HUES6 (cell line): ENCODE measurements at regions not wholly inside any gene's neighbourhood (a gene's known extent, or its start where the extent isn't known, plus 50 kb on each side); places are given as distances from the start of the nearest gene placed in this dataset.
A peak's percentile ranks its signal among the peaks of the same experiment; 100 is the strongest.
"Not testable (repeated sequence)": the region's sequence is repeated elsewhere in the genome, so short reads cannot be mapped to it uniquely, and the experiment has no call there.

Experiments used
- H3K27ac ChIP-seq: 2 replicates; pipeline ENCODE4 v1.7.0; 2013; ENCODE audit warnings: low read depth, mild to moderate bottlenecking, low read length, inconsistent platforms
- H3K27me3 ChIP-seq: 2 replicates; pipeline ENCODE4 v1.6.1; 2013; ENCODE audit warnings: low read length; ENCODE audit not compliant: control insufficient read depth, insufficient read depth
- H3K36me3 ChIP-seq: 2 replicates; pipeline ENCODE4 v1.6.1; 2013; ENCODE audit warnings: low read length; ENCODE audit not compliant: control insufficient read depth, insufficient read depth
- H3K4me1 ChIP-seq: 2 replicates; pipeline ENCODE4 v1.6.1; 2013; ENCODE audit warnings: low read length; ENCODE audit not compliant: control insufficient read depth, insufficient read depth
- H3K4me3 ChIP-seq: 2 replicates; pipeline ENCODE4 v1.5.1; 2013; ENCODE audit warnings: low read depth, low read length
- H3K9ac ChIP-seq: one replicate; pipeline ENCODE4 v1.6.1; 2013; ENCODE audit warnings: mild to moderate bottlenecking, low read length
- H3K9me3 ChIP-seq: 2 replicates; pipeline ENCODE4 v1.6.1; 2013; ENCODE audit warnings: low read depth, low read length; ENCODE audit not compliant: control insufficient read depth, insufficient read depth

DNA sequence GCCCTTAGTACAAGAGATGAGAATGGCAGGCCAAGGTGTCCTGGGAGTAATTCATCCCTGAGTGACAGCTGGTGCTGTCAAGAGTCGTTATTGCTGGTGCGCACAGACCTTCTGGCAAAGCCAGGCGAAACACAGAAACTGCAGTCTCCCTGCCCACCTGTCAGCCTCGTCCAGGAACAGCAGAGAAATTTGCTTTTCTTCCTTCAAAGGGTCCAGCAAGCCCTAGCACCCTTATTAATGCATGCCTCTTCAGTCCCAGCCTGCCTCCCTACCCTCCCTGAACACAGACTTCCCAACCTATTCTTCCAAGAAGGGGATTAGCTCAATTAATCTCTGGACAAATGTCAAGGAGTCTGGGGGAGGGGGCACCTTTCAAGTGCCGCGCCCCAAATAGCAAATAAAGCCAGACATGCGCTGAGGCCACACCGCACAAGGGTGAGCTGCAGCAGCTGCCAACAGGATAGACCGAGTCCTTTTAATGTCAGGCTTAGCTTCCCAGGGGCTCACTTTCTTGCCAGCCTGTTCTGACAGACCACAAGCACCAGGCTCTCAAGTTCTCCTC, 250.7 kb upstream of the RASGEF1B start:
- Histone ChIP-seq H3K27ac (no peak overlapping the region), H3K9me3 (no peaks in the 10 kb centered on the region), H3K4me3 (no peak overlapping the region), H3K36me3 (no peaks in the 10 kb centered on the region), H3K4me1 (peaks cover 7% of the 10 kb centered on the region; the same call in 1 of the 2 replicates), H3K27me3 (no peaks in the 10 kb centered on the region), H3K9ac (no peak overlapping the region)

- H3K27ac ChIP-seq, result no peak overlapping the region
- no peaks in the 10 kb centered on the region for H3K9me3 ChIP-seq
- H3K27me3 ChIP-seq, result no peaks in the 10 kb centered on the region
- H3K4me3 ChIP-seq, result peak overlapping the region; percentile 13; the same call in 1 of the 2 replicates
- no peak overlapping the region for H3K9ac ChIP-seq
- peaks cover 15% of the 10 kb centered on the region for H3K4me1 ChIP-seq
- no peaks in the 10 kb centered on the region for H3K36me3 ChIP-seq
These were observed 244.1 kb upstream of the RASGEF1B start for GRCh38 chr4:81715757-81716156.

- not testable (repeated sequence) for H3K9ac ChIP-seq, H3K9me3 ChIP-seq, H3K27ac ChIP-seq, H3K27me3 ChIP-seq, H3K36me3 ChIP-seq
- Histone ChIP-seq H3K4me3 (peak overlapping the region; percentile 26; the same call in 1 of the 2 replicates), H3K4me1 (peaks cover 15% of the 10 kb centered on the region)
These were observed 243.7 kb upstream of the RASGEF1B start for GRCh38 chr4:81715357-81715756.

- Histone ChIP-seq H3K4me3 (no peak overlapping the region), H3K27ac (no peak overlapping the region), H3K27me3 (no peaks in the 10 kb centered on the region), H3K9ac (no peak overlapping the region), H3K9me3 (no peaks in the 10 kb centered on the region), H3K4me1 (peaks cover 15% of the 10 kb centered on the region), H3K36me3 (no peaks in the 10 kb centered on the region)
These were observed 242.6 kb upstream of the RASGEF1B start for GRCh38 chr4:81714291-81714690.

- H3K27me3 ChIP-seq, result no peaks in the 10 kb centered on the region
- H3K36me3 ChIP-seq, result no peaks in the 10 kb centered on the region
- no peaks in the 10 kb centered on the region for H3K9me3 ChIP-seq
- H3K9ac ChIP-seq, result no peak overlapping the region
- H3K27ac ChIP-seq, result no peak overlapping the region
- peaks cover 15% of the 10 kb centered on the region for H3K4me1 ChIP-seq
- no peak overlapping the region for H3K4me3 ChIP-seq
These were observed 241.0 kb upstream of the RASGEF1B start for GRCh38 chr4:81712714-81713113.

DNA sequence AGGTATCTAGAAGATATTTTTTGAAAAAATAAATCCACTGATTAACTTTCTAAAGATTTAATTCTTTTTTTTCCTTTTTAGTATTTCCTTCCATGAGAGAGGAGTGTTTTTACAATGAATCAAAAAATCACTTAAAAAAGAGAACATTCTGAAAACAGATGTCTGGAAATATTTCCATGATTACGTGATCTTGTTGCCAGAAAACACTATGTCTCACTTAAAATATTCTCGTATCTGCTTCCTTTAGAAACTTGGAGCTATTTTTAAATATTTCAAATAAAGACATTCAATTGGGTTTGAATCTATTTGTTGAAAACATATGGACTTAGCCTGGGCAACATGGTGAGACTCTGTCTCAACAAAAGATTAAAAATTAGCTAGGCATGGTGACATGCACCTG, 232.8 kb upstream of the RASGEF1B start:
- H3K36me3 ChIP-seq, result no peaks in the 10 kb centered on the region
- no peak overlapping the region for H3K4me3 ChIP-seq
- no peaks in the 10 kb centered on the region for H3K9me3 ChIP-seq
- no peak overlapping the region for H3K27ac ChIP-seq
- H3K27me3 ChIP-seq, result no peaks in the 10 kb centered on the region
- no peaks in the 10 kb centered on the region for H3K4me1 ChIP-seq
- H3K9ac ChIP-seq, result no peak overlapping the region

DNA sequence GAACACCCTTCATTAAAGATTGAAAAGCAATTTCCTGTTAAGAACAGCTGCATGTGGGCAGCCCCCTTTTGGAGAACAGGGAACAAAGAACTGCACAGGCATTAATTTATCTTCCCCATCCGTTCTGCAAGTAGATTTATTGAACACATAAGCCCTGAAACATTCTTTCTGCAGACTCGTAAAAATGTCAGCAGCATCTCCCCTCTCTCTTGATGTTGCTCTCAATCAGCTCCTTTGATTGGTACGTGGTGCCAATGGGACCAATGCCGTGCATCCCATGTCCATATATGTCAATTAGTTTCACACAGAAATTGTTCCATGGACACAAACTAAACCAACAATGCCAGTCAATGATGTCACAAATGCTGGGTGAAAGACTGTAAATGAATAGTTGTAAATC, 228.5 kb upstream of the RASGEF1B start:
- Histone ChIP-seq H3K27ac (no peak overlapping the region), H3K9ac (no peak overlapping the region), H3K4me3 (no peak overlapping the region), H3K27me3 (no peaks in the 10 kb centered on the region), H3K36me3 (no peaks in the 10 kb centered on the region), H3K9me3 (no peaks in the 10 kb centered on the region), H3K4me1 (no peaks in the 10 kb centered on the region)

DNA sequence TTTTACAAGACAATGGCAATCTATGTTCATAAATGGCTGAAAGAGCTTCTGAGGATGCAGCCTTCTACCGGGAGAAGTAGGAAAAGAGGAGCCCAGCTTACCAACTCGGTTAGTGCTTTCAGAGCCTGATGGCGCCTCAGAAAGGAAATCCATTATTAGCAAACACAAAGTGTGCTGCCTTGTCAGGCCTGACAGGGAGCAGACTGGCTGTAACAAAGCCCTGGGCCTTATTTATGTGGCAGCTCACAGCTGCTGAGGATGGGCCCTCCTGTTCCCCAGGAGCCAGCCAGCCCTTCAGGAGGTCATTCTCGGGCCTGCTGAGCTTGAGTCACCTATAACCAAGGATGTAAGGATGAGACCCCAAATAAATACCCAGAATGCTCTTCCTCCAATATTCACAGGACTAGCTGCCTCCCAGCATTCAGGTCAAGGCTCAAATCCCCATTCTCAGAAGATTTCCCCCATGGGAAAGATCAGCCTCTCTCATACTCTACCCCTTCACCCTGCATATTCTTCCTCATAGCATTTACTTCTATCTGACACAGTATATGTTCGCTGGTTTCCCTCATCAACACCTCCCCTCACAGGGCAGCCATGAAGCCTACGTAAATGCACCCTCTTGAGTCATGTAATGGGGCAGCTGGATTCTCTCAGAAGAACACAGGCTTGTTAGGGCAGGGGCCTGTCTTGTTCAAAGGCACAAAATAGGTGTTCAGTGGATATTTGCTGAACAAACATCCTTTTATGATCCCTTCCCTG, 227.0 kb upstream of the RASGEF1B start:
- no peaks in the 10 kb centered on the region for H3K36me3 ChIP-seq
- H3K27ac ChIP-seq, result no peak overlapping the region
- no peaks in the 10 kb centered on the region for H3K27me3 ChIP-seq
- no peaks in the 10 kb centered on the region for H3K4me1 ChIP-seq
- H3K9me3 ChIP-seq, result no peaks in the 10 kb centered on the region
- no peak overlapping the region for H3K9ac ChIP-seq
- H3K4me3 ChIP-seq, result no peak overlapping the region

- no peak overlapping the region for H3K9ac ChIP-seq
- no peak overlapping the region for H3K27ac ChIP-seq
- H3K9me3 ChIP-seq, result no peaks in the 10 kb centered on the region
- H3K36me3 ChIP-seq, result no peaks in the 10 kb centered on the region
- no peak overlapping the region for H3K4me3 ChIP-seq
- H3K4me1 ChIP-seq, result no peaks in the 10 kb centered on the region
- no peaks in the 10 kb centered on the region for H3K27me3 ChIP-seq
These were observed 222.6 kb upstream of the RASGEF1B start for GRCh38 chr4:81694176-81694913.

DNA sequence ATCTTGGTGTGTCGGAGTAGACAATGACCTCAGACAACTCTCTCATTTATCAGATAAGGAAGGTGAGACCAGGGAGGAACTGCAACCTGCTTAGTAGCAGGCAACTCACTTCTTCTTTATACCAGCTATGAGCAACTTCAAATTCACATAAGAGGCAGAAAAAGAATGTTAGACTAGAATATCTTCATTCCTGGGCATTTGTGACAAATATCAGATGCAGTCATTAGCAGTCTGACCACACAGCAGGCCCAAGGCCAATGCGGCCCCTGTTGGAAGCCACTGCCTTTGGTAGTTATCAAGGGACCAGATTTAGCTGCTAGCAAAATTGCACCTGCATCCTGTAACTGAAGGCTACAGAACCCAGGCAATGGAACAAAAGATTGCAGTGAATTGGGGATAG, 219.2 kb upstream of the RASGEF1B start:
- no peaks in the 10 kb centered on the region for H3K36me3 ChIP-seq
- H3K4me1 ChIP-seq, result no peaks in the 10 kb centered on the region
- H3K27ac ChIP-seq, result no peak overlapping the region
- H3K4me3 ChIP-seq, result no peak overlapping the region
- H3K9ac ChIP-seq, result no peak overlapping the region
- H3K9me3 ChIP-seq, result no peaks in the 10 kb centered on the region
- no peaks in the 10 kb centered on the region for H3K27me3 ChIP-seq

DNA sequence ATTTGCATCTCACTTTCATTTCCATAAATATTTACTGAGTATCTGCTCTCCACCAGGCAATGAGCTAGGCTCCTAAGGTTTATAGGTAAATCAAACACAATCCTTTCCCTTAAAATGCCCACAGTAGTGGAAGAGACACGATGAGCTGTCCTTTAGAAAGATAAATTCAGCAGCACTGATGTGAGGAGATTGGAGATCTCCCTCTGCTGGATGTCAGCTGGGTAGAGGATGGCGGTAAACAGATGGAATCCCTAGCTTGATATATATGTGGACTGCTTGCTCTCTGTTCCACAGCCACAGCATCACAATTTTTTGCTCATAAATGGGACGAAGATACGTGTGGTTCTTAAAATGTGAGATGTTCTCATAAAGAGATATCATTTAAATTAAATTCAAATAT, 216.4 kb upstream of the RASGEF1B start:
- H3K27ac ChIP-seq, result no peak overlapping the region

More for the DNA sequence above, 216.4 kb upstream of the RASGEF1B start:
- Histone ChIP-seq H3K36me3 (no peaks in the 10 kb centered on the region), H3K4me1 (no peaks in the 10 kb centered on the region), H3K9me3 (no peaks in the 10 kb centered on the region), H3K4me3 (no peak overlapping the region), H3K27me3 (no peaks in the 10 kb centered on the region), H3K9ac (no peak overlapping the region)
